GM12891 (cell line): ENCODE measurements at regions not wholly inside any gene's neighbourhood (a gene's known extent, or its start where the extent isn't known, plus 50 kb on each side); places are given as distances from the start of the nearest gene placed in this dataset.

Experiments used
- DNase-seq: peaks from one replicate; pipeline ENCODE4 v3.0.0; 2011; ENCODE audit warnings: low spot score; ENCODE audit not compliant: insufficient read length
- FAIRE-seq: peaks from 2 replicates; lab custom pipeline; 2011; peaks lifted over from hg19 to GRCh38; lab: Jason Lieb, UNC
- PAX5 ChIP-seq: IDR thresholded peaks from 2 replicates; pipeline ENCODE4 v1.6.1; 2011; ENCODE audit warnings: low read length, moderate library complexity, mild to moderate bottlenecking; ENCODE audit not compliant: insufficient read depth, severe bottlenecking
- POLR2A ChIP-seq: IDR thresholded peaks from 2 replicates; pipeline ENCODE4 v1.6.1; 2011; ENCODE audit warnings: low read depth, low read length, control low read depth
- POLR2AphosphoS5 ChIP-seq: IDR thresholded peaks from 2 replicates; pipeline ENCODE4 v1.6.1; 2011; ENCODE audit warnings: low read depth, low read length, control low read depth
- POU2F2 ChIP-seq: IDR thresholded peaks from 2 replicates; pipeline ENCODE4 v1.6.1; 2011; ENCODE audit warnings: low read depth, mild to moderate bottlenecking, control low read depth, low read length, moderate library complexity
- SPI1 ChIP-seq: IDR thresholded peaks from 2 replicates; pipeline ENCODE4 v1.6.1; 2011; ENCODE audit warnings: low read depth, low read length, control low read depth
- TAF1 ChIP-seq: IDR thresholded peaks from 2 replicates; pipeline ENCODE4 v1.6.1; 2011; ENCODE audit warnings: low read depth, low read length, control low read depth

DNA sequence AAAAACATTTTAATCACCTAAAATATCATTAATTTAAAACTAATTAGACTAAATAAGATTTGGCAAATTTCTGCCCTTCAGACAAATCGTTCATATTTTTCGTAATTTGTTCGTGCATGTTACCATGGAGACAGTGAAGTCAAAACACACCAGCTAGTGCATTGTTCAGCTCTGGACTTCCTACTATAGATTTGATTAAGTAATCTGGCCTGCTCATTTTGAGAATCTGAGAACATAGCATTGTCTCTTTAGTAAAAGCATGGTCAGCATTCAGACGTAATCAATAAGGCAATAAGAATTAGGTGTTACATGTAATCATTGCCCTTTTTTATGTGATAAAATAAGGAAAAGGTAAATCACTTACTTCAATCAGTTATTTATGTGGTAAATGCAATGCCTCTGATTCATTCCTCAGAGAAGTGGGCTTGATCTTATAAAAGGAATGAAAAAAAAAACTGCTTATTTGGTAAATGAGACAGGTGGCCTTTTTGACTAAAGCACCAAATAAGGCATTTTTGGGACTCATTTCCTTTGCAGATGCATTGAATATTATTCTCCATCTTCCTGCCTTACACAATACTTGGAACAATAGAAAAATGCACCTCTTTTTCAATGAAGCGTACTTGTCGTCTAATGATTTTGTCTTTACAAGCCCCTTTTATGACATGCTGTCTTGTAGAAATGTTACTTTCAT, 84.5 kb upstream of the FNDC3B start:
- DNase-seq (no peak), FAIRE-seq (no peak)
- no peak for TF ChIP-seq POLR2AphosphoS5

DNA sequence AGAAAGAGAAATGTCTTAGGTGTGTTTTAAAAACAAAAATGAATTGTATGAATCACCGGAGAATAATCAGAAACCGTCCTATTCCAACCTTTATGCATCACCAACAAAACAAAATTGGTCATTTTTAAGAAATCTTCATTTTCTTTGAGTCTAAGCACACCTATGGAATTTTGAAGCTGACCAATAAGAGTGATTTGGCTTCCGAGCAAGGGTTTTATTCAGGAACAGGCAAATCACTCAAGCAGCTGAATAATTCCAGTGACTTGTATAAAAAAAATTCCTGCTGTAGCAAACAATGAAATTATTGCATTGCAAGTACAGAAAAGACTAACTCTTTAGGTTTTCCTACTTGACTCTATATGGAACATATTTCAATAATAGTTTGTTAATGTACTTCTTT, 83.8 kb upstream of the FNDC3B start:
- TF ChIP-seq TAF1, result no peak
- TF ChIP-seq SPI1, result no peak
- no peak for TF ChIP-seq POLR2AphosphoS5
- TF ChIP-seq PAX5, result no peak
- no peak for TF ChIP-seq POU2F2
- no peak for TF ChIP-seq POLR2A
- FAIRE-seq (no peak), DNase-seq (no peak)

DNA sequence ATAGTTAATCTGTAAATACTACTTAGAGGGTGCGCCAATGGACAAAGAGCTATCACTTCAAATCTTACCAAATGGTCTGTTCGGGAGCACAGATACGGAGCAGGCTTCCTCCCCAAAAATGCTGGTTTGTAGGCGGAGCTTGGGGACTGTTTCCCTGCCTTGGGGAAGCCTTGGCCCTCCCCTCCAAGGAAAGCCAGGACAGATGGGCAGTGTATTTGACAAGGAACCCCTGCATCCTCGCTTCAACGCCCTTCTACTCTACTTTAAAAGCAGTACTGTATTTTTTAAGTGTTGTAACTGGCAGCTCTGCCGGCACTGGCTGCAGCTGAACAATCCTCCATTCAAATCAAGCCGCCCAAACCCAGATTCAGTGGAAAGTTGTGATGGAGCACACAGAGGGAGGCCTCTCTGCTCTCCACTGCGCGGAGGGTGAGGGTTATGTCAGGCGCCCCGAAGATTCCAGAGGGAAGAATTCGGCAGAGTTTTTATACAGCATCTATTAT, 83.1 kb upstream of the FNDC3B start:
- TF ChIP-seq PAX5 (no peak), TAF1 (no peak), POU2F2 (no peak), POLR2AphosphoS5 (no peak), POLR2A (no peak), SPI1 (no peak)
- FAIRE-seq (no peak), DNase-seq (no peak)

DNA sequence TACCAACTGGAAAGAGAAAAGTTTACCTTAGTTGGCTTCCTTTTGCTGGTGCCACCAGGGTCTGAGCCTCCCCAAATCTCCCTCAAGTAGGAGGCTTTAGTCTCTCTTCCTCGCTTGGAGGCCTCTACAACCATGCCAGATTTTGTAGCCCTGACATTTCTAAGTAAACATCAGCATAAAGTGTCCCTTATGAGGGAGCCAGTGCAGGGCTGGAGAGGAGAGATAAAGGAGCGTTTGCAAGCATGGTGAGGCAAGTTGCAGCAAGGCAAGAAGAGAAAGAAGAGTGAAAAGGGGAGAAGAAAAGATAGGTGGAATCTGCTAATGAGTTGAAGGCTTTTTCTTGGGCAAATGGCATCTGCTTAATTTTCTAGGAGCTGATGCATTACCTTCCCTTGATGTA, 82.7 kb upstream of the FNDC3B start:
- TF ChIP-seq POLR2A (no peak), POU2F2 (no peak), PAX5 (no peak), SPI1 (no peak), POLR2AphosphoS5 (no peak), TAF1 (no peak)
- FAIRE-seq, result no peak
- no peak for DNase-seq

DNA sequence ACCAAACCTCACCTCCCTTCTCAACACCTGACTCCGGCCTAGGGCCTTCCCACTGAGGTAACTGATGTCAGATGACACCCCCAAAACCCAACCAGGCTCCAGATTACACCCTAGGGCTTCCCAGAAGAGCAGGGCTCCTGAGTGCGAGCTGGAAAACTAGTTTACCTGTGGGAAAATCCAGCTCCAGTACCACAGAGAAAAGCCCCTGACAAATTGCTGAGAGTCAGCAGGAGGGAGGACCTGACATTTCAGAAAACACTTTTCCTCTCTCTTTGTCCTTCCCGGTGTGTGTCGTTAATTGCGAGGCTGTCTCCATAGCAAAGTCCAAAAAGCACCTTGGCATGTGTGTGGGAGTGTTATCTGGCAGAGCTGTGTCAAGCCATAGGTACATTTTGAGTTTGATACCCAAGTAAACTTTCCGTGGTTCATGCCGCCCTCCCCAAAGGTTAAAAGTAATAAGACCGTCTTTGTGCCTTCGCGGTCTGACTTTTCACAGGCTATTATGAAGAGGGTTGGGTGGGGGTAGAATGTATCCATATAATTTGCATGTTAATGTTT, 79.8 kb upstream of the FNDC3B start:
- TF ChIP-seq TAF1 (no peak), PAX5 (no peak), POLR2A (no peak), POU2F2 (no peak), POLR2AphosphoS5 (no peak), SPI1 (no peak)
- FAIRE-seq (no peak), DNase-seq (no peak)

DNA sequence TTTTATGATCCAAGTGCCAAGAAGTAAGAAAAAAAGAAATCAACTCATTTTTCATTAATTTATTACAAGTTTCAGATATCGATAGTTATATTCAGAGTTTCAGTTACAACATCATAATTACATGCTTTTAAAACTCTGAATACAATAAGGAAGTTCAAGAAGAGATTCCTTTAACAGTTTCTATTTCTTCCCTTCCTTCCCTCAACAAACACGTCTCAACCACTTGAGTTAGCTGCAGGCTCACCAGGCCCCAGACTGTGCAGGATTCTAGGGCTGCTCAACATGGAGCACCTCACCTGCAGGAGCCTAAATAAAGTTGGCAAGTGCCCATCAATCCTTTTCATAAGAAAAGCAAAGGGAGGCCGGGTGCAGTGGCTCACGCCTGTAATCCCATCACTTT, 79.2 kb upstream of the FNDC3B start:
- no peak for TF ChIP-seq SPI1
- no peak for TF ChIP-seq PAX5
- TF ChIP-seq POLR2AphosphoS5, result no peak
- no peak for TF ChIP-seq POU2F2
- no peak for TF ChIP-seq POLR2A
- no peak for TF ChIP-seq TAF1
- DNase-seq (no peak), FAIRE-seq (no peak)

DNA sequence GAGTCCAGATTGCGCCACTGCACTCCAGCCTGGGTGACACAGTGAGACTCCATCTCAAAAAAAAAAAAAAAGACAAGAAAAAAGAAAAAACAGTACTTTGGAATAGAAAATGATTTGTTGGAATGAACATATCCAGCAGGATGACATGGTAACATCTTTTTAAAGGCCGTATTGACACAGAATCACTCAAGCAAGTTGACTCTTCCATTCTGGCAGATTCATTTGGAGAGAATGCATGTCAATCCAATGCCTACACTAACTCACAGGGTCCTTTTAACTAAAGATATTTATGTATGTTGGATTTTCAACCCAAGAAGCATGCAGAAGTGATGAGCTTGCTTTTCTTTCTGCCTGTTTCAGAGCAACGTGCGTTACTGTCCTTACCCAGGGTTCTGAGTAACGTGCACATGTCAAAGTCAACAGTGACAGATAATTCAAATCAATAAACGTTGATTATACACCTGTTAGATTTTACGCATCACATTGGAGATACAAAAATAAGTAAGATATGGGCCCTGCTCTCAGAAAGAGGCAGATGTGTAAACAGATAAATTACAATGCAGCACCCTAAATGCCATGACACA, 77.1 kb upstream of the FNDC3B start:
- FAIRE-seq, result no peak

DNA sequence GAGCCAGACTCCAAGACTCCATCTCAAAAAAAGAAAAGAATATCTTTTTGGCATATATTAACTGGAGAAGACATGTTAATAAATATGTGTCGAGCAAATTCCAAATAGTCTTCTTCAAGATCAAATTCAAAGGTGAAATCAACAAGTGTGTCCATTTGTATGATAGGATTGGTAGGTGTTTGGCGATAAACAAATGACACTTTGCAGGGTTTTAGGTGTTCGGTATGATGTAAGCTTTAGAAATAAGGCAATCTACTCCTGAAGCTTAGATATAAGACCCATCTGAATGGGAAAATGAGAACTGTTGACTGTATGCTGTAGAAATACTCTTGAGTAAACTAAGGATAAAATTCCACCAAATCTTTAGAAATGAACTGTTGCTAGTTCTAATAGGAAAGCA, 75.8 kb upstream of the FNDC3B start:
- no peak for TF ChIP-seq POU2F2
- no peak for TF ChIP-seq POLR2A
- no peak for TF ChIP-seq SPI1
- TF ChIP-seq POLR2AphosphoS5, result no peak
- no peak for TF ChIP-seq TAF1
- no peak for TF ChIP-seq PAX5
- no peak for DNase-seq

More for the DNA sequence above, 77.1 kb upstream of the FNDC3B start:
- TF ChIP-seq POU2F2 (no peak), SPI1 (no peak), PAX5 (no peak), POLR2A (no peak), POLR2AphosphoS5 (no peak), TAF1 (no peak)
- no peak for DNase-seq

DNA sequence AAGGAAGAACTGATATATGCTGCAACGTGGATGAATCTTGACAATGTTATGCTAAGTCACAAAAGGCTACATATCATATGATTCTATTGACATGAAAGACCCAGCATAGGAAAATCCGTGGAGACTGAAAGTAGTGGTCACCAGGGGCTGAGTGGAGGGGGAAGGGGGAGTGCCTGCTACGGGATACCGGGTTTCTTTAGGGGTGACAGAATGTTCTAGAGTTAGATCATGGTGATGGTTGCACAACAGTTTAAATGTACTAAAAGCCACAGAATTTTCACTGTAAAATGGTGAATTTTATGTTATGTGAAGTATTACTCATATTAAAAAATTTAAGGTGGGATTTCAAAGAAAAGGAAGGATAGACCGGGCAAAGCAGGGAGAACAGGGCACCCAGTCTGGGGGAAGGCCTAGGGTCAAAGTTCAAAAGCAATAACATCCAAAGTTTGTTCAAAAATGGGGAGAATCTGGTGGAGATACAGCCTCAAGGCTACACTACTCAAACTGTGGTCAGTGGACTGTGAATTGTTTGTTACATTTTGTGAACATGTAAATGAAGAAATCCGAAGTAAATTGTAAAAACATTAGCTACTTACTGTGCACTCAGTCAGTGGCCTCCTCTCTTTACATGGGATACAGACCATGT, 74.2 kb upstream of the FNDC3B start:
- FAIRE-seq, result no peak
- TF ChIP-seq PAX5, result no peak
- TF ChIP-seq POLR2AphosphoS5, result no peak
- no peak for TF ChIP-seq POU2F2
- TF ChIP-seq POLR2A, result no peak
- TF ChIP-seq TAF1, result no peak
- TF ChIP-seq SPI1, result no peak
- no peak for DNase-seq

More for the DNA sequence above, 75.8 kb upstream of the FNDC3B start:
- FAIRE-seq, result no peak
